ENCODE measurements at regions not wholly inside any gene's neighbourhood (a gene's known extent, or its start where the extent isn't known, plus 50 kb on each side); places are given as distances from the start of the nearest gene placed in this dataset.
"Not testable (repeated sequence)": the region's sequence is repeated elsewhere in the genome, so short reads cannot be mapped to it uniquely, and the experiment has no call there.

- DNase-seq: no peak
Observed at GRCh38 chr15:36430726-36431265, 148.6 kb upstream of the CDIN1 start.

GRCh38 chr15:36432161-36432560, 147.3 kb upstream of the CDIN1 start:
- DNase-seq: no peak

GRCh38 chr15:36434177-36434576, 145.2 kb upstream of the CDIN1 start:
- no peak for DNase-seq

- no peak for DNase-seq
Observed at GRCh38 chr15:36438499-36438898, 140.9 kb upstream of the CDIN1 start.

GRCh38 chr15:36447373-36447772, 132.1 kb upstream of the CDIN1 start:
- DNase-seq: no peak

GRCh38 chr15:36448418-36448817, 131.0 kb upstream of the CDIN1 start:
- DNase-seq: no peak

- no peak for DNase-seq
Observed at GRCh38 chr15:36449084-36449661, 130.3 kb upstream of the CDIN1 start.

GRCh38 chr15:36449662-36450145, 129.7 kb upstream of the CDIN1 start:
- no peak for DNase-seq

- DNase-seq: not testable (repeated sequence)
Observed at GRCh38 chr15:36454244-36454643, 125.2 kb upstream of the CDIN1 start.

- no peak for DNase-seq
Observed at GRCh38 chr15:36458411-36458810, 121.0 kb upstream of the CDIN1 start.

GRCh38 chr15:36465304-36465703, 114.1 kb upstream of the CDIN1 start:
- DNase-seq: no peak

GRCh38 chr15:36468746-36469145, 110.7 kb upstream of the CDIN1 start:
- no peak for DNase-seq

- no peak for DNase-seq
Observed at GRCh38 chr15:36469311-36469966, 110.0 kb upstream of the CDIN1 start.

- DNase-seq: no peak
Observed at GRCh38 chr15:36472672-36473071, 106.8 kb upstream of the CDIN1 start.

GRCh38 chr15:36478561-36478960, 100.9 kb upstream of the CDIN1 start:
- no peak for DNase-seq

GRCh38 chr15:36479200-36479896, 100.1 kb upstream of the CDIN1 start:
- no peak for DNase-seq

- DNase-seq: no peak
Observed at GRCh38 chr15:36481156-36481555, 98.3 kb upstream of the CDIN1 start.

- no peak for DNase-seq
Observed at GRCh38 chr15:36483409-36483808, 96.0 kb upstream of the CDIN1 start.

- DNase-seq: no peak
Observed at GRCh38 chr15:36484038-36484778, 95.2 kb upstream of the CDIN1 start.

GRCh38 chr15:36491912-36492311, 87.5 kb upstream of the CDIN1 start:
- DNase-seq: no peak

GRCh38 chr15:36495456-36495991, 83.9 kb upstream of the CDIN1 start:
- peak; percentile 23 for DNase-seq

- no peak for DNase-seq
Observed at GRCh38 chr15:36497901-36498300, 81.5 kb upstream of the CDIN1 start.

- no peak for DNase-seq
Observed at GRCh38 chr15:36498401-36498800, 81.0 kb upstream of the CDIN1 start.
